ENCODE measurements at regions not wholly inside any gene's neighbourhood (a gene's known extent, or its start where the extent isn't known, plus 50 kb on each side); places are given as distances from the start of the nearest gene placed in this dataset.

GRCh38 chr1:57803586-57803985, 379.7 kb upstream of the DAB1 start:
- in situ Hi-C loops (cut with HindIII; ENCODE audit: low pct_unique_long_range_greater_than_20kb, low sequenced_read_pairs), result no loop called here
- no peak for DNase-seq (ENCODE audit: low read depth in 1 of 2, low spot score in 1 of 2)
- TF ChIP-seq JUND (IDR thresholded peaks at IDR 0.05; ENCODE audit: low read depth), result no peak

GRCh38 chr1:57800376-57800775, 376.5 kb upstream of the DAB1 start:
- DNase-seq (ENCODE audit: low read depth in 1 of 2, low spot score in 1 of 2), result no peak
- no peak for TF ChIP-seq JUND (IDR thresholded peaks at IDR 0.05; ENCODE audit: low read depth)
- in situ Hi-C loops (cut with HindIII; ENCODE audit: low pct_unique_long_range_greater_than_20kb, low sequenced_read_pairs), result no loop called here

GRCh38 chr1:57799490-57800115, 375.7 kb upstream of the DAB1 start:
- in situ Hi-C loops (cut with HindIII; ENCODE audit: low pct_unique_long_range_greater_than_20kb, low sequenced_read_pairs), result no loop called here
- no peak for DNase-seq (ENCODE audit: low read depth in 1 of 2, low spot score in 1 of 2)
- no peak for TF ChIP-seq JUND (IDR thresholded peaks at IDR 0.05; ENCODE audit: low read depth)

- no peak for TF ChIP-seq JUND (IDR thresholded peaks at IDR 0.05; ENCODE audit: low read depth)
- in situ Hi-C loops (cut with HindIII; ENCODE audit: low pct_unique_long_range_greater_than_20kb, low sequenced_read_pairs), result no loop called here
- no peak for DNase-seq (ENCODE audit: low read depth in 1 of 2, low spot score in 1 of 2)
Observed at GRCh38 chr1:57798543-57798942, 374.7 kb upstream of the DAB1 start.

GRCh38 chr1:57797084-57797483, 373.2 kb upstream of the DAB1 start:
- no peak for TF ChIP-seq JUND (IDR thresholded peaks at IDR 0.05; ENCODE audit: low read depth)
- no peak for DNase-seq (ENCODE audit: low read depth in 1 of 2, low spot score in 1 of 2)
- in situ Hi-C loops (cut with HindIII; ENCODE audit: low pct_unique_long_range_greater_than_20kb, low sequenced_read_pairs), result no loop called here

GRCh38 chr1:57796616-57797015, 372.8 kb upstream of the DAB1 start:
- TF ChIP-seq JUND (IDR thresholded peaks at IDR 0.05; ENCODE audit: low read depth), result no peak
- peak in 1 of 2 experiments; percentile 1 for DNase-seq (ENCODE audit: low read depth in 1 of 2, low spot score in 1 of 2)
- in situ Hi-C loops (cut with HindIII; ENCODE audit: low pct_unique_long_range_greater_than_20kb, low sequenced_read_pairs), result no loop called here

GRCh38 chr1:57795886-57796285, 372.0 kb upstream of the DAB1 start:
- DNase-seq (ENCODE audit: low read depth in 1 of 2, low spot score in 1 of 2), result no peak
- TF ChIP-seq JUND (IDR thresholded peaks at IDR 0.05; ENCODE audit: low read depth), result no peak
- in situ Hi-C loops (cut with HindIII; ENCODE audit: low pct_unique_long_range_greater_than_20kb, low sequenced_read_pairs), result no loop called here

GRCh38 chr1:57794078-57794477, 370.2 kb upstream of the DAB1 start:
- in situ Hi-C loops (cut with HindIII; ENCODE audit: low pct_unique_long_range_greater_than_20kb, low sequenced_read_pairs), result no loop called here
- DNase-seq (ENCODE audit: low read depth in 1 of 2, low spot score in 1 of 2), result no peak
- no peak for TF ChIP-seq JUND (IDR thresholded peaks at IDR 0.05; ENCODE audit: low read depth)

GRCh38 chr1:57791497-57791896, 367.6 kb upstream of the DAB1 start:
- in situ Hi-C loops (cut with HindIII; ENCODE audit: low pct_unique_long_range_greater_than_20kb, low sequenced_read_pairs), result no loop called here
- no peak for TF ChIP-seq JUND (IDR thresholded peaks at IDR 0.05; ENCODE audit: low read depth)
- no peak for DNase-seq (ENCODE audit: low read depth in 1 of 2, low spot score in 1 of 2)

GRCh38 chr1:57789936-57790335, 366.1 kb upstream of the DAB1 start:
- no peak for TF ChIP-seq JUND (IDR thresholded peaks at IDR 0.05; ENCODE audit: low read depth)
- in situ Hi-C loops (cut with HindIII; ENCODE audit: low pct_unique_long_range_greater_than_20kb, low sequenced_read_pairs), result no loop called here
- DNase-seq (ENCODE audit: low read depth in 1 of 2, low spot score in 1 of 2), result no peak

- TF ChIP-seq JUND (IDR thresholded peaks at IDR 0.05; ENCODE audit: low read depth), result no peak
- in situ Hi-C loops (cut with HindIII; ENCODE audit: low pct_unique_long_range_greater_than_20kb, low sequenced_read_pairs), result no loop called here
- DNase-seq (ENCODE audit: low read depth in 1 of 2, low spot score in 1 of 2), result no peak
Observed at GRCh38 chr1:57788313-57788712, 364.5 kb upstream of the DAB1 start.

GRCh38 chr1:57784356-57784755, 360.5 kb upstream of the DAB1 start:
- no peak for DNase-seq (ENCODE audit: low read depth in 1 of 2, low spot score in 1 of 2)
- TF ChIP-seq JUND (IDR thresholded peaks at IDR 0.05; ENCODE audit: low read depth), result no peak
- in situ Hi-C loops (cut with HindIII; ENCODE audit: low pct_unique_long_range_greater_than_20kb, low sequenced_read_pairs), result no loop called here

- DNase-seq (ENCODE audit: low read depth in 1 of 2, low spot score in 1 of 2), result no peak
- no peak for TF ChIP-seq JUND (IDR thresholded peaks at IDR 0.05; ENCODE audit: low read depth)
- in situ Hi-C loops (cut with HindIII; ENCODE audit: low pct_unique_long_range_greater_than_20kb, low sequenced_read_pairs), result no loop called here
Observed at GRCh38 chr1:57782357-57782756, 358.5 kb upstream of the DAB1 start.

- no peak for DNase-seq (ENCODE audit: low read depth in 1 of 2, low spot score in 1 of 2)
- in situ Hi-C loops (cut with HindIII; ENCODE audit: low pct_unique_long_range_greater_than_20kb, low sequenced_read_pairs), result no loop called here
- no peak for TF ChIP-seq JUND (IDR thresholded peaks at IDR 0.05; ENCODE audit: low read depth)
Observed at GRCh38 chr1:57772580-57773195, 348.8 kb upstream of the DAB1 start.
